GM19043 (cell line): ENCODE measurements at regions not wholly inside any gene's neighbourhood (a gene's known extent, or its start where the extent isn't known, plus 50 kb on each side); places are given as distances from the start of the nearest gene placed in this dataset.

Experiments
- ATAC-seq: cut with Tn5 transposase; IDR thresholded peaks from one replicate; pipeline ENCODE4 v1.9.1; 2021; ENCODE audit warnings: low read depth; ENCODE audit not compliant: unreplicated experiment

DNA sequence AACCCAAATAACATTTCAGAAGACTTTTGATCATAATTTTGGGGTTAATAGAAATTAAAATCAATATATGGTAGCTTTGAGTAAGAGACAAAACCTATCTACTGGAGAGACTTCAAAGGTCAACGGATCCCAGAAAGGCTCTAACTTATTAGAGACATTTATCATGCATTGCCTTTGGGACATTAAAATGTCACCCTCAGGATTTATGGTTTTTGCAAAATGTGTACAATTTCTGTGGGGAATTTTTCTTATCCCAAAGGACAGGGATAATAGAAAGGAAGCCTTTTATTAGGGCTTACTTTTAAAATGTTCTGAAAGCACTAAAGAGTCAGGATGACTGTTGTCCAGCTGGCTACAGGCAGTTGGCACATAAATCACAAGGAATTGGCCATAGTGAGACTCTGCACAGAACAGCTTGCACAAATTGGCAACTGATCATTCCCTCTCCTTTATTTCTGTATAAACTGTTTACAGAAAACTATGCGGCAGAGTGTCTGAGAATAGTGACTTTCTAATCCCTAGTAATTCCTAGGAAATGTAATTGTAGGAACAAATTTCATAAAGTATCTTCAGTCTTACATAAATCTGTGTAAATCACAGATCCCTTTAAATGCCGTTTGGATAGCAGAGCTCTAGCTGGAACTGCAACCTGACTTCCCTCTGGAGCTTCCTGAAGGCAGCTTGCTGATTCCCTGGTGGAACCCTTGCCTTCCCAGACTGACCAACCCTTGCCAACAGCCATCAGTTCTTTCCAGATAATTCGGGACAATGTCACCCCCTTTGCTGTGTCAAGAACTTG, 201.1 kb upstream of the PREP start:
- ATAC-seq = no peak

DNA sequence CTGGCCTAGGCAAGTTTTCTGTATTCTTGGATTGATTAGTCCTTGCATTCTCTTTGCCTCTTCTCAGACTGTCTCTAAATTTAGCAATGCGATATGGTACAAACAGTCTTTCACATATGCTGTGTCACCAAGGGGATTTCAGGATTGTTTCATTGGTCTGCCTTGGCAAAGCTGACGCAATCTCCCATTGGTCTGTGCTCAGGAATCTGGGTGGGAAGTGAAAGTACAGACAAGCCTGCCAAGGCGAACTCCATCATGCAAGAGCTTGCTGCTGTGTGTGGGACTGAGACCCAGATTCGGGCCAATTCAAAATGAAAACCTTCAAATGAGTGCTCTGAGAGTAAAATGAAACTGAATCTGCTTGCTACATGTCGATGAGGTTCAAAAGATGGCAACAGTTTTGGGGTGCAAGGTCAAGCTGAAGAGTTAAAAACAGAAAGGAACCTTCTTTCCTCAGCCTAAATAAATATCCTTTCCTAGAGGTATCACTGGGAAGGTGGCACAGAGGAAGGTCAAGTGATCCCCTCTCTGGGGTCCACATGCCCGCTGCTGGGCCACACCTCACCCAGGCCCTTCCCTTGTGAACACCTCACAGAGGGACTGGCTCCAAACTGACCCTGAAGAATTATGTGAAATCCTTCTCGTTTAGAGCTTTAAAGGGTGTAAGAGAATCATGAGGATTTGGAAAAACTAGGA, 198.8 kb upstream of the PREP start:
- ATAC-seq = peak; percentile 78

- ATAC-seq = no peak
Measured at GRCh38 chr6:105600336-105601260, 197.7 kb upstream of the PREP start.

DNA sequence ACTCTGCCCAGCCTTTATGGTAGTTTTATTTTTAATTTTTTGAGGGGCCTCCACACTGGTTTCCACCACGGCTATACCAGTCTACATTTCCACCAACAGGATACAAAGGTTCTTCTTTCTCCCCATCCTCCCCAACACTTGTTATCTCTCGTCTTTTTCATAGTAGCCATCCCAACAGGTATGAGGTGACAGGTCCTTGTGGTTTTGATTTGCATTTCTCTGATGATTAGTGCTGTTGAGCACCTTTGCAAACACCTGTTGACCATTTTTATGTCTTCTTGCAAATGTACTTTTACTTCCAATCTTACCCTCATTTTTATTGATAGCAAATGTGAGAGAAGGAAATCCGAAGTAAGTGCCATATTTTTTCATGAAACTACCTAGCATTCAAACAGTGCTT, 195.4 kb upstream of the PREP start:
- ATAC-seq = no peak

DNA sequence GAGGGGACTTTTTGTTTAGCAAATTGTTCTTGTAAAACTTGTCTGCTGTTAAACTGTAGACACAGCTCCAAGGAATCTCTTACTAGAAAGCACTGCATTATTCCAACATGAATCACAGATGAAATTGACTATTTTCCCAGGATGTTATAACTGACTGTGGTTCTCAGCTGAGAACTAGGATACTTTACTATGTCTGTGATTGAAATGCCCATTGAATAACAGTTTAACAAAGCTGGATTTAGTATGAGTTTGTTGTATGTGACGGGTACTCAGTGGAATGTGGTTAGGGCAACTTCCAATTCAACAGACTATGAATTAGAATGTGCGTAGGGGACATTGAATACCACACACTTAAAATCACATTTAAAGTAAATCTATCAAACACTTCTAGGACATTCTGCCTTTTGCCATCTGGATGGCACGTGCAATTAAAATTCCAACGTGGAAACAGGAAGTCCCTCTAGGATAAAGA, 193.4 kb upstream of the PREP start:
- no peak for ATAC-seq

DNA sequence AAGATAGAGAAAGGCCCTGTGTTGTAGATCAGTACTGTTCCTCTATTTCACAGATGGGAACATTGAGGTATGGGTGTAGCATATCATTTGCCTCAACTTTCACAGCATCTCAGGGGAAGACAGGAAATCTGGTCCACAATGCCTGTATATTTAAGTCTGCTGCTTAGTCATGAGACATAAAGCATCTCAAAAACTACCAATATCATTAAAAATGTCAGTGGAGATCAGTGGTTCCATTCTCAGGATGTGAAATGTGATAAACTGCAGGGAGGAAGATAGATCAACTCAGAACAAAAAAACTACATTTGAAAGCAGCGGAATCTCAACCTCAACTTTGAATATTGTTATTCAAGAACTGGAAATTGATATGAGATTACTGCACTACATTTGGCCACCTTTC, 192.9 kb upstream of the PREP start:
- no peak for ATAC-seq

DNA sequence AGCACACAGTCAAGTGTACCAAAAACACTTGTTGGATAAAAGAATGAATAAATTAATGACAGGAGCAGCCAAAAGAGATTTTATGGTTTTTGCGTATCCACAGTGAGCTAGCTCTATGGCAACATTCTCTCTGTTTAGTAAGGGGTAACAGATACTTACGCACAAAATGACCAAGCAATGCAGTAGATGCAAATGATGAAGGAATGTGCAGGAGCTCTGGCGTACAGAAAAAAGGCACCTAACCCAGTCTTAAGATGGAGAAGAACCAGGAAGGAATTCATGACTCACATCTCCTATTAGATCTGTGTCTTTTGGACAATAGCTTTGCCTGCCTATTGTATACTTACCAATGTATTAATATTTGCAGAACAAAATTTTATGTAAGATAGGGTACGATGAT, 191.9 kb upstream of the PREP start:
- no peak for ATAC-seq

- ATAC-seq = no peak
Measured at GRCh38 chr6:105593805-105594671, 191.2 kb upstream of the PREP start.

DNA sequence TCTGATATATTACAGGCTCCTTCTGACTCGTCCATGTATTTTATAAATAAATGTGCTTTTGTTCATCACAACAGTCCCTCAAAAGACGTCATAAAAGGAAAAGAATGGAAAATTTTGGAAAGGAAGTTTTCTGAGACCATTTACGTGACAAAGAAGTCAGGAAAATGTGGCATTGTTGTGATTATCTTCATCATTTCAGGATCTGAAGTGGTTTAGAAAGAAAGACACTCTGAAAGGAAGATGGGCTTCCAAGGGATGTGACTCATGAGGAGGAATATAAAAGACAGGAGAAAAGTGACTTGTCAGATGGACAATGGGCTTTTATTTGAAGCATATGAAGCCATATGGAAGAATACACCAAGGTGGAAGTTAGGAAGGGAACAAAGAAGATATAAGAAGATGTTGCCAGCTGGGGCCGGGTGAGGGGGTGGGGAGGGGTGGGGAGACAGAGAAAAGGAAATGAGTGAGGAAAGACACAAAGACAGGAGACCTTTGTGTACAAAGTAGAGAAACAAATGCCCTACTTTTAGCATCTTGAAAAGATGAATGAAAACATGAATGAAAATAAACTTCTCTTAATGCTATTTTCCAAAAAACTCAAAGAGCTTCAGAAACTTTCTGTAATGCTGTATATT, 190.3 kb upstream of the PREP start:
- ATAC-seq = no peak

DNA sequence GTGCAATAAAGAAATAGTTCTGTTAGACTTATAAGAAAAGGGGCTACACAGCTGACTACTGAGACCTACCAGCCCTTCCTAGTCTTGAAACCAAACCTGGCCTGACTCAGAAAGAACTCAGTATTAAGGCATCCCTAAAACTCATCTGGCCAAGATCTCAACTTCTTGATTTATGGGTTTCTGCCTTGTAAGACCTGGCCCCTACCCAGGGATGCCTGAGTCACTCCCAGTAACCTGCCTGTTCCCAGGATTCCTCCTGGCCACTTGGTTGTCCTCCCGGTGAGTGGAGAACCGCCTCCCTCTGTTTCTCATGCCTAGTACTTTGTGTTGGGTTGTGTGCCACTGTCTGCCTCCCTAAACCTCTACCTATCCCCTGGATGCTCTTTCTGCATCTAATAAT, 189.4 kb upstream of the PREP start:
- ATAC-seq = no peak

DNA sequence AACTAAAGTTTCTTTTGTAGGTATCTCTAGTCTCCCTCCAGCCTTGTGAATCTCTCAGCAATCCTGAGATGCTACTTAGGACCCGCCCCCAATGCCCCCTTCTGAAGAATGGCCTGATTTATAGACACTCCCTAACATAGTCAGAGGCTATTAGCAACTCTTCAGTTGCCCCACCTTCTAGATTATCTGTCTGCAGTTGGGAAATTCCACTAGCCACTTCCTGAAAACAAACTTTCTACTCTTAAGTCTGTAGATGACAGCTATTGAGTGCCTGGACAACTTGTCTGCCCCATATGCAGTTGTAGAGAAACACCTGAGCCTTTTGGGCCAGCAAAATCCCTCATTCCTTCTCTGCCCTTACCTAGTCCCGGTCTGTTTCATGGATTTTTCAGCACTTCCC, 188.2 kb upstream of the PREP start:
- peak; percentile 91 for ATAC-seq

DNA sequence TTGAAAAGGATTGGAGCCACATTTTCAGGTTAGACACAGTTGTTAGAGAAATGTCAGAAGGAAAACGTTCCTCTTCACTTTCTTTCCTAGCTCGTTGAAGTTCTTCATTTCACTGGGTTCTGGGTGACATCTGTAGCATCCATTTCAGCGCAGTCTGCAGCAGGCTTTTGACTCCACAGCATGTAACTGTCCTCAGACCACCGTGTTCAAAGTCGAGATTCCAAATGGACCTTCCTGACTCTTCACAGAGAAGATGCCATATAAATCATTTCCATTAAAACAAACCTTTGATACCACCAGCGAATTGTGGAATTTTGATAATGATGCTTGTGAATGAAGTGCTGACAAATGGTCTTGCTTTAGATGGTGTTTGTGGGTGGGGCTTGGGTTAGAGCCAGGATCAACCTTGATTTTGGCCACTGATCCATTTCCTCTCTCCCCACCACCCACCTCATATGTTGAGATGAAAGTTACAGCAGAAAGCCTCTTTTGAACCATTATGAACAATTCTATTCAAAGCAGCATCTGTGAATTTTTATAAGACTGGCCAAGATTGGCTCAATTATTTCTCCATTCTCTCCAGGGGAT, 185.3 kb upstream of the PREP start:
- no peak for ATAC-seq

- no peak for ATAC-seq
Measured at GRCh38 chr6:105587349-105588122, 184.7 kb upstream of the PREP start.

- no peak for ATAC-seq
Measured at GRCh38 chr6:105578179-105578707, 175.4 kb upstream of the PREP start.

DNA sequence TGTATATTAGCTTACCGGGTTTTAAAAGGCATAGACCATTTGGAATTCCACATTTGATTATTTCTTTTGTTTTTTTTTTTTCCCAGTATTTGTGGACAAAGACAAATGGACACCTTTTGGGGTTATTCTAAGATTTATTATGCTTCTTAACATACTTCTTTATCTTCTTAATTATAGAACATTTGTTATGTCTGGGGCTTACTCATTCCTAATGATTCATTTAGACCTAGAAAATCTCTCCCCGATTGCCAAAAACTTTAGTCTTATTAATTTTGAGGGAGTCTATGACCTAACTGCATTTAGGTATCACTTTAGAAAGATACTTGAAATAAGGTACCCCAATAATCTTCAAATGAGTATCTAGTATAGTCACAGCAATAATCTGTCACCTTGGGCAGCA, 170.7 kb upstream of the PREP start:
- ATAC-seq = no peak

DNA sequence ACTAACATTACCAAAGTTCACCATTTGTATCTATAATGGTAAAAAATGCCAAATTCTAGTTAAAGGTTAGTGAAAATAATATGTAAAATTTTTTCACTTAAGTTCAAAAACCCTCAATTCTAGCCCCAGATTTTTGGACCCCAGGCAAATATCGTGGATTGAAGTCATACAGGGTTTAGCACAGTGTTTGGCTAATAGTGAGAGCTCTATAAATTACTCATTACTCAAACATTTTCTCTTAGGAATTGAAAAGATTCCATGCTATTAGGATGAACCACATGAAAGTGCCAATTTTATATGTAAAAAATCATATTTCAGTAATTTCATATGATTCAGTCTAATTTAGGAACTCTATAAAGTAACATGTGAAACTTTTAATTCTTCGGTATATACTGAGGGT, 170.3 kb upstream of the PREP start:
- no peak for ATAC-seq

DNA sequence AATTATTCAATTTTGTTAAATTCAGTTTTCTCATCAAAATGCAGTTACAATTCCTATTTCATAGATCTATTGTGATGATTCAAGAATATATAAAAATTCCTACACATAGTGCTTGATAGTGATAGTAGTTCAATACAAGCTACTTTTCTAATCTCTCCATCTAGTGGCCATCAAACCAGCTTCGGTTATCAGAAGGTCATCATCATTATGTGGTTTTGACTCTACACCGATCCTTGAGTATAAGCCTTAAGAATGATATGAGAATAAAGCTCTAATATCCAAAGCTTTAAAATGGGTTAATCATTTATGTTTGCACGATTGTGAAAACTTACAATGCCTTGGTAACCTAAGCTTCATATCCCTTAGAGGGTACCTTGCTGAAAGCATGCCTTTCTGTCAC, 167.5 kb upstream of the PREP start:
- ATAC-seq = no peak

DNA sequence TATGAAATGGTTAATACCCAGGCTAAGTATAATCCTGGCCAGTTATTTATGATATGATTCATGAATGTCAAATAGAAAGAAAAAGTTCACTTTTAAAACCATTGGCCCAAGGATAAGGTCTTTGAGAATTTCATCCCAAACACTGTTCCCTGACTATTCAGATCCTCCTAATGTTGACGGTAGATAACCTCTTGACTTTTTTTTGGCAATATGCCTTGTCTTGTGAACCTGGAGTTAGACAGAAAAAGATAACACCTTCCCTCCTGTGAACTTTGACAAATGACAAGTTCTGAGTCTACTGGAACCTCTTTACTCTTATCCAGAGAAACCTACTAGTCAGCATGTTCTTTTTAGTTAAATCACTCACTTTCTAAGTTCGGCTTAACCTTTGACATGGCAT, 166.8 kb upstream of the PREP start:
- ATAC-seq = no peak
